ENCODE measurements at regions not wholly inside any gene's neighbourhood (a gene's known extent, or its start where the extent isn't known, plus 50 kb on each side); places are given as distances from the start of the nearest gene placed in this dataset.

GRCh38 chr1:243963571-243963970, 87.5 kb upstream of the ZBTB18 start:
- ChIA-PET RAD21 (ENCODE audit: unreplicated experiment) (no interaction called here), SMC1A (ENCODE audit: uncharacterized antibody, unreplicated experiment) (no interaction called here), POLR2A (no interaction called here), CTCF (no interaction called here)
- intact Hi-C loops (cut with micrococcal nuclease; ENCODE audit: unreplicated experiment) (no loop called here), in situ Hi-C loops (cut with MboI) (no loop called here)
- no peak overlapping the region for H3K4me2 ChIP-seq (ENCODE audit: control insufficient read depth, insufficient read depth)
- H3K27me3 ChIP-seq (replicated peaks in 1 of 2; ENCODE audit: control insufficient read depth in 2 of 2, insufficient read depth in 2 of 2, low read length in 1 of 2), result no peaks in the 10 kb centered on the region; a peak in 1 of 4 replicates
- no peak overlapping the region for H2AFZ ChIP-seq (ENCODE audit: control insufficient read depth, low read depth, low read length)
- no peak overlapping the region for H3K27ac ChIP-seq (ENCODE audit: control insufficient read depth, insufficient read depth)
- no TSS peak for BruUV-seq (replicated peaks)
- no peak for DNase-seq (ENCODE audit: low read depth, low spot score)
- H3K36me3 ChIP-seq (ENCODE audit: control insufficient read depth in 2 of 2, insufficient read depth in 2 of 2, low read length in 1 of 2), result no peaks in the 10 kb centered on the region
- H3K9me3 ChIP-seq (replicated peaks; ENCODE audit: control insufficient read depth, insufficient read depth, low read length), result no peaks in the 10 kb centered on the region
- H3K4me3 ChIP-seq, result no peak overlapping the region
- ATAC-seq, result no peak
- no peak overlapping the region for H3K9ac ChIP-seq (ENCODE audit: control insufficient read depth, insufficient read depth, low read length)
- no peaks in the 10 kb centered on the region for H3K4me1 ChIP-seq (ENCODE audit: control insufficient read depth, insufficient read depth, low read length)
- no peaks in the 10 kb centered on the region for H4K20me1 ChIP-seq (ENCODE audit: control insufficient read depth, insufficient read depth)
- FAIRE-seq, result no peak
- TF ChIP-seq RB1 (IDR thresholded peaks at IDR 0.05; ENCODE audit: borderline replicate concordance), result no peak
- no peak for TF ChIP-seq ASH2L (IDR thresholded peaks at IDR 0.05; ENCODE audit: borderline replicate concordance, low read depth)
- TF ChIP-seq STAT1 (conservative IDR thresholded peaks at IDR 0.05), result no peak
- TF ChIP-seq, protein P1, sequence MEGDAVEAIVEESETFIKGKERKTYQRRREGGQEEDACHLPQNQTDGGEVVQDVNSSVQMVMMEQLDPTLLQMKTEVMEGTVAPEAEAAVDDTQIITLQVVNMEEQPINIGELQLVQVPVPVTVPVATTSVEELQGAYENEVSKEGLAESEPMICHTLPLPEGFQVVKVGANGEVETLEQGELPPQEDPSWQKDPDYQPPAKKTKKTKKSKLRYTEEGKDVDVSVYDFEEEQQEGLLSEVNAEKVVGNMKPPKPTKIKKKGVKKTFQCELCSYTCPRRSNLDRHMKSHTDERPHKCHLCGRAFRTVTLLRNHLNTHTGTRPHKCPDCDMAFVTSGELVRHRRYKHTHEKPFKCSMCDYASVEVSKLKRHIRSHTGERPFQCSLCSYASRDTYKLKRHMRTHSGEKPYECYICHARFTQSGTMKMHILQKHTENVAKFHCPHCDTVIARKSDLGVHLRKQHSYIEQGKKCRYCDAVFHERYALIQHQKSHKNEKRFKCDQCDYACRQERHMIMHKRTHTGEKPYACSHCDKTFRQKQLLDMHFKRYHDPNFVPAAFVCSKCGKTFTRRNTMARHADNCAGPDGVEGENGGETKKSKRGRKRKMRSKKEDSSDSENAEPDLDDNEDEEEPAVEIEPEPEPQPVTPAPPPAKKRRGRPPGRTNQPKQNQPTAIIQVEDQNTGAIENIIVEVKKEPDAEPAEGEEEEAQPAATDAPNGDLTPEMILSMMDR (IDR thresholded peaks at IDR 0.05 in 2 of 3, conservative IDR thresholded peaks at IDR 0.05 in 1 of 3; ENCODE audit: control insufficient read depth in 2 of 3, extremely low read depth in 1 of 3, insufficient read depth in 1 of 3, low read depth in 3 of 3, low read length in 3 of 3), result no peak
- no peak for TF ChIP-seq HDGF (IDR thresholded peaks at IDR 0.05)
- no peak for TF ChIP-seq NBN (IDR thresholded peaks at IDR 0.05)
- no peak for TF ChIP-seq ZNF384 (IDR thresholded peaks at IDR 0.05; ENCODE audit: borderline replicate concordance, low read depth, low read length)
- no peak for TF ChIP-seq CBX3 (IDR thresholded peaks at IDR 0.05; ENCODE audit: borderline replicate concordance, low read depth)
- no peak for TF ChIP-seq PAX5 (IDR thresholded peaks at IDR 0.05; ENCODE audit: borderline replicate concordance, low read depth, low read length)
- TF ChIP-seq BHLHE40 (IDR thresholded peaks at IDR 0.05; ENCODE audit: borderline replicate concordance in 1 of 2, low read depth in 2 of 2, low read length in 1 of 2), result no peak
- no peak for TF ChIP-seq KDM1A (IDR thresholded peaks at IDR 0.05; ENCODE audit: borderline replicate concordance)
- no peak for TF ChIP-seq RAD21 (IDR thresholded peaks at IDR 0.05; ENCODE audit: insufficient read depth, low read depth, low read length)
- no peak for TF ChIP-seq EED (IDR thresholded peaks at IDR 0.05; ENCODE audit: low read depth)
- no peak for TF ChIP-seq EGR1 (IDR thresholded peaks at IDR 0.05; ENCODE audit: borderline replicate concordance in 1 of 2, low read depth in 2 of 2, low read length in 2 of 2)
- TF ChIP-seq NR2C1 (IDR thresholded peaks at IDR 0.05), result no peak
- TF ChIP-seq CHD2 (IDR thresholded peaks at IDR 0.05; ENCODE audit: borderline replicate concordance, low read depth, low read length), result no peak
- WGBS (ENCODE audit: insufficient coverage, insufficient replicate concordance, low lambda C conversion rate, missing lambda C conversion rate), result 78% methylated on average over 3 of the region's 3 CpGs
- H3K79me2 ChIP-seq (ENCODE audit: control insufficient read depth, insufficient read depth, low read length), result no peaks in the 10 kb centered on the region
